Thyroid gland (tissue), 4 donors: ENCODE measurements at regions not wholly inside any gene's neighbourhood (a gene's known extent, or its start where the extent isn't known, plus 50 kb on each side); places are given as distances from the start of the nearest gene placed in this dataset.

Experiments
- POLR2A ChIP-seq, 2 donors: fragments of 450-650 bp; IDR thresholded peaks; one replicate each; pipeline ENCODE4 v1.6.1; 2017; ENCODE audit warnings: antibody characterized with exemption in 2 of 2, mild to moderate bottlenecking in 2 of 2, moderate library complexity in 1 of 2
- TF ChIP-seq, protein P1 (sequence below), 6 experiments: fragments of 200-600 bp in 3 of 6; fragments of 450-650 bp in 3 of 6; sonication (generic) in 3 of 6; IDR thresholded peaks; one replicate each; pipeline ENCODE4 v1.5.1; 2016 to 2019; ENCODE audit warnings: antibody characterized with exemption in 6 of 6, mild to moderate bottlenecking in 2 of 6, inconsistent platforms in 1 of 6, moderate library complexity in 1 of 6

- TF ChIP-seq, protein P1, sequence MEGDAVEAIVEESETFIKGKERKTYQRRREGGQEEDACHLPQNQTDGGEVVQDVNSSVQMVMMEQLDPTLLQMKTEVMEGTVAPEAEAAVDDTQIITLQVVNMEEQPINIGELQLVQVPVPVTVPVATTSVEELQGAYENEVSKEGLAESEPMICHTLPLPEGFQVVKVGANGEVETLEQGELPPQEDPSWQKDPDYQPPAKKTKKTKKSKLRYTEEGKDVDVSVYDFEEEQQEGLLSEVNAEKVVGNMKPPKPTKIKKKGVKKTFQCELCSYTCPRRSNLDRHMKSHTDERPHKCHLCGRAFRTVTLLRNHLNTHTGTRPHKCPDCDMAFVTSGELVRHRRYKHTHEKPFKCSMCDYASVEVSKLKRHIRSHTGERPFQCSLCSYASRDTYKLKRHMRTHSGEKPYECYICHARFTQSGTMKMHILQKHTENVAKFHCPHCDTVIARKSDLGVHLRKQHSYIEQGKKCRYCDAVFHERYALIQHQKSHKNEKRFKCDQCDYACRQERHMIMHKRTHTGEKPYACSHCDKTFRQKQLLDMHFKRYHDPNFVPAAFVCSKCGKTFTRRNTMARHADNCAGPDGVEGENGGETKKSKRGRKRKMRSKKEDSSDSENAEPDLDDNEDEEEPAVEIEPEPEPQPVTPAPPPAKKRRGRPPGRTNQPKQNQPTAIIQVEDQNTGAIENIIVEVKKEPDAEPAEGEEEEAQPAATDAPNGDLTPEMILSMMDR (IDR thresholded peaks at IDR 0.05): no peak
- no peak for TF ChIP-seq POLR2A (IDR thresholded peaks at IDR 0.05)
Measured at GRCh38 chr4:185885604-185886003, 73.6 kb upstream of the SORBS2 start.
